HCT116 (cell line): ENCODE measurements at regions not wholly inside any gene's neighbourhood (a gene's known extent, or its start where the extent isn't known, plus 50 kb on each side); places are given as distances from the start of the nearest gene placed in this dataset.

ENCODE experiments used
- ATAC-seq: fragments of 200-7000 bp; cut with Tn5 transposase; 2 replicates; pipeline ENCODE4 v1.9.1; 2020; ENCODE audit warnings: mild to moderate bottlenecking, moderate library complexity
- BruUV-seq: library from RNA; stranded (reverse); fragments of 400-500 nt; replicated peaks from 2 replicates; lab custom pipeline; 2021; lab: Mats Ljungman, UMichigan
- CTCF ChIA-PET: fragments of 300-600 bp; sonication (Branson Sonifier 250); formaldehyde crosslinking; loops from one replicate; lab custom pipeline; 2021; ENCODE audit warnings: antibody characterized with exemption; lab: Charles Lee
- POLR2A ChIA-PET: fragments of 300-600, 350-600 bp; sonication (Branson Sonifier 250); formaldehyde crosslinking; loops from one replicate; lab custom pipeline; 2021; ENCODE audit warnings: antibody characterized with exemption; lab: Charles Lee
- RAD21 ChIA-PET, 2 experiments: fragments of 300-600 bp; sonication (Branson Sonifier 250); formaldehyde crosslinking; loops; one replicate each; lab custom pipeline; 2023; ENCODE audit warnings: low total read pairs in 2 of 2; ENCODE audit not compliant: uncharacterized antibody in 2 of 2, unreplicated experiment in 2 of 2, low non-redundant PET in 1 of 2; lab: Charles Lee
- DNase-seq: peaks from one replicate; pipeline ENCODE4 v3.0.0-alpha.2; 2010; ENCODE audit warnings: low read depth, low spot score
- H2AFZ ChIP-seq: fragments of 200-600 bp; shearing (Covaris generic), sonication (generic); 2 replicates; pipeline ENCODE4 v1.6.1; 2017; ENCODE audit warnings: low read depth, mixed run types, mixed read lengths, antibody characterized with exemption, low read length; ENCODE audit not compliant: poor library complexity, severe bottlenecking
- H3K27ac ChIP-seq: 2 replicates; pipeline ENCODE4 v1.5.1; 2012; ENCODE audit warnings: low read depth, low read length
- H3K27me3 ChIP-seq: fragments of 200-600 bp; sonication (generic); 2 replicates; pipeline ENCODE4 v1.6.1; 2016; ENCODE audit warnings: mixed run types, low read length, mixed read lengths; ENCODE audit not compliant: insufficient read depth
- H3K36me3 ChIP-seq, 2 experiments: fragments of 200-500 bp in 1 of 2; fragments of 200-600 bp in 1 of 2; sonication (Bioruptor generic) in 1 of 2; sonication (generic) in 1 of 2; 2 replicates each; pipeline versions ENCODE4 v1.5.1 to v1.6.1; 2014 to 2016; ENCODE audit warnings: low read length in 2 of 2, inconsistent platforms in 1 of 2, mixed read lengths in 1 of 2, mixed run types in 1 of 2; ENCODE audit not compliant: insufficient read depth in 2 of 2, control insufficient read depth in 1 of 2
- H3K4me1 ChIP-seq, 2 experiments: fragments of 200-600 bp in 1 of 2; sonication (generic) in 1 of 2; 2 replicates each; pipeline versions ENCODE4 v1.5.1 to v1.6.1; 2012 to 2017; ENCODE audit warnings: low read length in 2 of 2, inconsistent platforms in 1 of 2, mild to moderate bottlenecking in 1 of 2, mixed read lengths in 1 of 2, mixed run types in 1 of 2, moderate library complexity in 1 of 2; ENCODE audit not compliant: insufficient read depth in 2 of 2, control insufficient read depth in 1 of 2
- H3K4me2 ChIP-seq: fragments of 200-600 bp; sonication (generic); 2 replicates; pipeline ENCODE4 v1.6.1; 2017; ENCODE audit warnings: mixed run types, low read length, mixed read lengths
- H3K4me3 ChIP-seq, 2 experiments: fragments of 200-600 bp in 1 of 2; sonication (generic) in 1 of 2; replicated peaks in 1 of 2; 2 replicates each; pipeline ENCODE4 v1.5.1; 2011 to 2016; ENCODE audit warnings: low read length in 2 of 2, control low read depth in 1 of 2, low read depth in 1 of 2, mild to moderate bottlenecking in 1 of 2, mixed read lengths in 1 of 2, mixed run types in 1 of 2
- H3K79me2 ChIP-seq: fragments of 200-600 bp; sonication (generic); 2 replicates; pipeline ENCODE4 v1.6.1; 2017; ENCODE audit warnings: mild to moderate bottlenecking, mixed run types, low read length, moderate library complexity, mixed read lengths; ENCODE audit not compliant: insufficient read depth
- H3K9ac ChIP-seq: fragments of 200-600 bp; sonication (generic); 2 replicates; pipeline ENCODE4 v1.6.1; 2016; ENCODE audit warnings: low read length, mixed read lengths
- H3K9me2 ChIP-seq: fragments of 200-600 bp; sonication (generic), shearing (Covaris generic); 2 replicates; pipeline ENCODE4 v1.6.1; 2017; ENCODE audit warnings: mixed run types, mild to moderate bottlenecking, moderate library complexity; ENCODE audit not compliant: insufficient read depth
- H3K9me3 ChIP-seq, 2 experiments: fragments of 200-500 bp in 1 of 2; fragments of 200-600 bp in 1 of 2; sonication (Bioruptor generic) in 1 of 2; sonication (generic) in 1 of 2; 2 replicates each; pipeline ENCODE4 v1.6.1; 2014 to 2017; ENCODE audit warnings: low read length in 2 of 2, mixed read lengths in 2 of 2, inconsistent platforms in 1 of 2, low read depth in 1 of 2, mild to moderate bottlenecking in 1 of 2, mixed run types in 1 of 2, moderate library complexity in 1 of 2; ENCODE audit not compliant: control insufficient read depth in 1 of 2, insufficient read depth in 1 of 2
- H4K20me1 ChIP-seq: fragments of 200-600 bp; sonication (generic), shearing (Covaris generic); 2 replicates; pipeline ENCODE4 v1.6.1; 2017; ENCODE audit warnings: mixed run types, mild to moderate bottlenecking, moderate library complexity; ENCODE audit not compliant: insufficient read depth
- EGR1 ChIP-seq: IDR thresholded peaks from 2 replicates; pipeline ENCODE4 v1.6.1; 2012; ENCODE audit warnings: low read depth
- ELF1 ChIP-seq: IDR thresholded peaks from 2 replicates; pipeline ENCODE4 v1.6.1; 2012; ENCODE audit warnings: low read depth, borderline replicate concordance
- EZH2 ChIP-seq: fragments of 200-600 bp; sonication (generic); IDR thresholded peaks from 2 replicates; pipeline ENCODE4 v1.6.1; 2017; ENCODE audit warnings: antibody characterized with exemption, mixed run types
- EZH2phosphoT487 ChIP-seq: fragments of 200-600 bp; IDR thresholded peaks from 2 replicates; pipeline ENCODE4 v1.6.1; 2018; ENCODE audit warnings: antibody characterized with exemption, borderline replicate concordance
- FOSL1 ChIP-seq: IDR thresholded peaks from 2 replicates; pipeline ENCODE4 v1.6.1; 2012; ENCODE audit warnings: low read depth
- JUND ChIP-seq: IDR thresholded peaks from 2 replicates; pipeline ENCODE4 v1.6.1; 2012
- MAX ChIP-seq: IDR thresholded peaks from 2 replicates; pipeline ENCODE4 v1.6.1; 2012
- POLR2A ChIP-seq: IDR thresholded peaks from 2 replicates; pipeline ENCODE4 v1.7.0; 2011; ENCODE audit warnings: borderline replicate concordance; ENCODE audit not compliant: insufficient read depth, insufficient read length; ENCODE audit errors: extremely low read depth
- POLR2AphosphoS5 ChIP-seq: IDR thresholded peaks from 2 replicates; pipeline ENCODE4 v1.6.1; 2011; ENCODE audit warnings: mild to moderate bottlenecking, low read depth, low read length, moderate library complexity
- SIN3A ChIP-seq: IDR thresholded peaks from 2 replicates; pipeline ENCODE4 v1.6.1; 2012; ENCODE audit warnings: low read depth
- SP1 ChIP-seq: IDR thresholded peaks from 2 replicates; pipeline ENCODE4 v1.6.1; 2012; ENCODE audit warnings: low read depth
- TCF7L2 ChIP-seq: IDR thresholded peaks from 2 replicates; pipeline ENCODE4 v1.7.0; 2011; ENCODE audit warnings: borderline replicate concordance, inconsistent platforms; ENCODE audit not compliant: insufficient read depth, insufficient read length; ENCODE audit errors: extremely low read depth
- YY1 ChIP-seq: IDR thresholded peaks from 2 replicates; pipeline ENCODE4 v1.6.1; 2011; ENCODE audit warnings: low read length, low read depth, moderate library complexity, mild to moderate bottlenecking; ENCODE audit not compliant: insufficient replicate concordance; ENCODE audit errors: extremely low read depth
- ZBTB33 ChIP-seq: IDR thresholded peaks from 2 replicates; pipeline ENCODE4 v1.6.1; 2011; ENCODE audit warnings: mild to moderate bottlenecking, low read length, moderate library complexity; ENCODE audit not compliant: insufficient replicate concordance; ENCODE audit errors: extremely low read depth
- ZNF274 ChIP-seq: fragments of 200-500 bp; sonication (Bioruptor generic); IDR thresholded peaks from 2 replicates; pipeline ENCODE4 v1.6.1; 2014; ENCODE audit warnings: mild to moderate bottlenecking, low read depth, low read length, inconsistent platforms
- intact Hi-C: fragments of 100-400 bp; cut with micrococcal nuclease; formaldehyde crosslinking; loops from 2 replicates; pipeline ENCODE4 v1.10.0; 2022

- POLR2A ChIA-PET = no interaction called here
- no TSS peak for BruUV-seq
- H3K4me2 ChIP-seq = no peak overlapping the region
Observed at GRCh38 chr10:16242446-16242845, 194.4 kb upstream of the PTER start.

More at GRCh38 chr10:16242446-16242845, 194.4 kb upstream of the PTER start:
- Histone ChIP-seq H4K20me1 (no peaks in the 10 kb centered on the region; the same call in 1 of the 2 replicates), H2AFZ (no peak overlapping the region), H3K27ac (no peak overlapping the region), H3K27me3 (peaks cover 23% of the 10 kb centered on the region; the same call in 1 of the 2 replicates), H3K36me3 (no peaks in the 10 kb centered on the region), H3K9me2 (no peaks in the 10 kb centered on the region), H3K4me3 (no peak overlapping the region), H3K9ac (no peak overlapping the region), H3K79me2 (no peaks in the 10 kb centered on the region), H3K4me1 (no peaks in the 10 kb centered on the region)
- TF ChIP-seq JUND (no peak), ZNF274 (no peak), EGR1 (no peak), TCF7L2 (no peak), FOSL1 (no peak), ZBTB33 (no peak), SIN3A (no peak), SP1 (no peak), POLR2AphosphoS5 (no peak), ELF1 (no peak), YY1 (no peak), MAX (no peak), EZH2phosphoT487 (no peak), EZH2 (no peak), POLR2A (no peak)
- TF ChIP-seq, all 23 proteins: peak for 0
- ATAC-seq (no peak), DNase-seq (no peak)
- no peaks in the 10 kb centered on the region for H3K9me3 ChIP-seq
- ChIA-PET RAD21 (no interaction called here), CTCF (no interaction called here)
- intact Hi-C loops = no loop called here
